Mesendoderm (in vitro differentiated cells): ENCODE measurements at regions not wholly inside any gene's neighbourhood (a gene's known extent, or its start where the extent isn't known, plus 50 kb on each side); places are given as distances from the start of the nearest gene placed in this dataset.

Experiments
- DNase-seq: peaks from one replicate; pipeline ENCODE4 v3.0.0; 2013
- H2AK5ac ChIP-seq: 2 replicates; pipeline ENCODE4 v1.6.1; 2013; ENCODE audit warnings: low read length, inconsistent platforms
- H2BK120ac ChIP-seq: 2 replicates; pipeline ENCODE4 v1.6.1; 2013; ENCODE audit warnings: low read depth, mild to moderate bottlenecking, low read length, moderate library complexity, mixed read lengths
- H2BK15ac ChIP-seq: replicated peaks from 2 replicates; pipeline ENCODE4 v1.6.1; 2013; ENCODE audit warnings: low read depth, mild to moderate bottlenecking, moderate library complexity
- H2BK5ac ChIP-seq: 2 replicates; pipeline ENCODE4 v1.6.1; 2013; ENCODE audit warnings: low read length, inconsistent platforms
- H3K18ac ChIP-seq: 2 replicates; pipeline ENCODE4 v1.6.1; 2013; ENCODE audit warnings: mild to moderate bottlenecking, low read length, mixed read lengths
- H3K23ac ChIP-seq: one replicate; pipeline ENCODE4 v1.6.1; 2013; ENCODE audit warnings: low read length
- H3K27ac ChIP-seq: 2 replicates; pipeline ENCODE4 v1.5.1; 2013; ENCODE audit warnings: low read depth, mild to moderate bottlenecking, inconsistent platforms, low read length, moderate library complexity
- H3K27me3 ChIP-seq: 2 replicates; pipeline ENCODE4 v1.6.1; 2013; ENCODE audit warnings: low read length, control low read depth, mild to moderate bottlenecking, inconsistent platforms; ENCODE audit not compliant: insufficient read depth, poor library complexity
- H3K36me3 ChIP-seq: 2 replicates; pipeline ENCODE4 v1.6.1; 2013; ENCODE audit warnings: low read length, inconsistent platforms; ENCODE audit not compliant: control insufficient read depth, insufficient read depth
- H3K4ac ChIP-seq: one replicate; pipeline ENCODE4 v1.6.1; 2013; ENCODE audit warnings: low read depth, mild to moderate bottlenecking, low read length, moderate library complexity
- H3K4me1 ChIP-seq: 2 replicates; pipeline ENCODE4 v1.6.1; 2013; ENCODE audit warnings: low read depth, low read length, inconsistent platforms; ENCODE audit not compliant: control insufficient read depth
- H3K4me2 ChIP-seq: 2 replicates; pipeline ENCODE4 v1.6.1; 2013; ENCODE audit warnings: low read length
- H3K4me3 ChIP-seq: 2 replicates; pipeline ENCODE4 v1.5.1; 2013; ENCODE audit warnings: mild to moderate bottlenecking, low read length
- H3K56ac ChIP-seq: one replicate; pipeline ENCODE4 v1.6.1; 2013; ENCODE audit warnings: low read length
- H3K79me1 ChIP-seq: 2 replicates; pipeline ENCODE4 v1.6.1; 2013; ENCODE audit warnings: low read length, inconsistent platforms
- H3K79me2 ChIP-seq: 2 replicates; pipeline ENCODE4 v1.6.1; 2013; ENCODE audit warnings: mild to moderate bottlenecking, low read length; ENCODE audit not compliant: control insufficient read depth, insufficient read depth
- H3K9ac ChIP-seq: 2 replicates; pipeline ENCODE4 v1.6.1; 2013; ENCODE audit warnings: low read length, inconsistent platforms
- H4K5ac ChIP-seq: one replicate; pipeline ENCODE4 v1.6.1; 2013; ENCODE audit warnings: low read length
- H4K8ac ChIP-seq: one replicate; pipeline ENCODE4 v1.6.1; 2013; ENCODE audit warnings: low read depth, mild to moderate bottlenecking, control low read depth, low read length, moderate library complexity
- WGBS: extraction: QIAGEN DNeasy Blood & Tissue Kit; methylation state at CpG from one replicate; pipeline ENCODE4 v1.1.7; 2013; ENCODE audit warnings: low lambda C conversion rate, missing lambda C conversion rate; ENCODE audit not compliant: insufficient coverage; ENCODE audit errors: extremely low coverage; 5-methylcytosine and 5-hydroxymethylcytosine counted together

GRCh38 chr16:20243731-20244281, 83.5 kb downstream of the GP2 start:
- Histone ChIP-seq H2BK15ac (peak overlapping the region; percentile 42), H2BK5ac (no peak overlapping the region), H3K79me2 (no peaks in the 10 kb centered on the region), H3K4me3 (no peak overlapping the region), H2AK5ac (no peak overlapping the region), H3K79me1 (no peaks in the 10 kb centered on the region), H3K56ac (peak overlapping the region; percentile 29), H3K4ac (no peak overlapping the region), H3K36me3 (no peaks in the 10 kb centered on the region), H3K9ac (no peak overlapping the region), H3K18ac (no peak overlapping the region), H4K5ac (no peak overlapping the region), H2BK120ac (no peak overlapping the region), H3K23ac (peak overlapping the region; percentile 10), H3K4me2 (no peak overlapping the region), H3K27ac (no peak overlapping the region), H4K8ac (no peak overlapping the region), H3K4me1 (peaks cover 6% of the 10 kb centered on the region), H3K27me3 (no peaks in the 10 kb centered on the region)
- no CpG with 5 or more reads among the region's 3 CpGs for WGBS
- DNase-seq = peak; percentile 58

DNA sequence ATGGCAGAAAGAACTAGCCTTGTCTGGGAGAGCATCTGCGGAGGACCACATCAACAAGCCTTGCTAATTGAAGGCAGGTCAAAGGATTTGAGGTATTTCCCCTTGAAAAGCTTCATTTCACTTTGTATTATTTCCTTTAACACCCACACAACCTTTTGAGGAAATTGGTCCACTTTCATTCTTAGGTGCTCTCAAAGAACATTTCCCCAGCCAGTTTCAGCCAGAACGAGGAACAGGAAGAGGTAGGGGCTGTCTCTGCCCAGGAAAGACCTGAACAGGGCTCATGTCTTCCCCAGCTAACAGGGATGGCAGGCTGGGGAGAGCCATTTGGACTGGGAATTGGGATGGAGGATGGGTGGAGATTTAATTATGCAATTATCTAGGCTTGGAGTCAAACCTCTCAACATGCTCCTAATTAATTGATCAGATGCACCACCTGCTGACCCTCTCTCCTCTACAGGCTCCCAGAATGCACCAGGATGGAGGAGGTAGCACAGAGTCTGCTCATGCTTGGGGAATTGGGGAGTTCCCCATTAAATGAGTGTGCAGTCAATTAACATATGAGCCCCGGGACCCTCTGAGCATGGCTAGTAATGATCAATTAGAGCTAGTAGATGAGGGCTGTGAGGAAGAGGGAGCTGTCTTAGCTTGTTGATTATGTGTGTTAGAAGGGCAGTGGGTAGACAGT, 84.6 kb downstream of the GP2 start:
- Histone ChIP-seq H4K5ac (no peak overlapping the region), H3K9ac (no peak overlapping the region), H3K23ac (no peak overlapping the region), H2BK15ac (no peak overlapping the region), H3K4me3 (no peak overlapping the region), H3K4me2 (no peak overlapping the region), H3K18ac (no peak overlapping the region), H4K8ac (no peak overlapping the region), H3K27me3 (no peaks in the 10 kb centered on the region), H3K4me1 (peaks cover 6% of the 10 kb centered on the region), H2AK5ac (no peak overlapping the region), H3K79me1 (no peaks in the 10 kb centered on the region), H2BK120ac (no peak overlapping the region), H3K27ac (no peak overlapping the region), H2BK5ac (no peak overlapping the region), H3K4ac (no peak overlapping the region), H3K79me2 (no peaks in the 10 kb centered on the region), H3K36me3 (no peaks in the 10 kb centered on the region), H3K56ac (no peak overlapping the region)
- DNase-seq = no peak
- no CpG with 5 or more reads among the region's 3 CpGs for WGBS

- no peak overlapping the region for H2BK120ac ChIP-seq
- no peak overlapping the region for H4K5ac ChIP-seq
- H2BK5ac ChIP-seq = no peak overlapping the region
- no peak overlapping the region for H3K23ac ChIP-seq
- H3K9ac ChIP-seq = no peak overlapping the region
- H3K4me2 ChIP-seq = no peak overlapping the region
- no peak overlapping the region for H3K56ac ChIP-seq
- no peak overlapping the region for H3K18ac ChIP-seq
- no peaks in the 10 kb centered on the region for H3K27me3 ChIP-seq
- H2AK5ac ChIP-seq = no peak overlapping the region
- H3K36me3 ChIP-seq = no peaks in the 10 kb centered on the region
- no peak overlapping the region for H3K27ac ChIP-seq
- no CpG with 5 or more reads among the region's 2 CpGs for WGBS
- H2BK15ac ChIP-seq = no peak overlapping the region
- DNase-seq = no peak
- no peaks in the 10 kb centered on the region for H3K79me2 ChIP-seq
- no peak overlapping the region for H4K8ac ChIP-seq
- peaks cover 6% of the 10 kb centered on the region for H3K4me1 ChIP-seq
- H3K4me3 ChIP-seq = no peak overlapping the region
- no peak overlapping the region for H3K4ac ChIP-seq
- no peaks in the 10 kb centered on the region for H3K79me1 ChIP-seq
These were observed 86.0 kb downstream of the GP2 start for GRCh38 chr16:20241321-20241720.

- H2BK120ac ChIP-seq = no peak overlapping the region
- H3K79me1 ChIP-seq = no peaks in the 10 kb centered on the region
- H3K4ac ChIP-seq = no peak overlapping the region
- no peak overlapping the region for H2AK5ac ChIP-seq
- H3K27me3 ChIP-seq = no peaks in the 10 kb centered on the region
- H3K4me1 ChIP-seq = no peaks in the 10 kb centered on the region
- no peak overlapping the region for H4K5ac ChIP-seq
- H2BK15ac ChIP-seq = no peak overlapping the region
- H3K4me2 ChIP-seq = no peak overlapping the region
- no peak overlapping the region for H3K9ac ChIP-seq
- H3K23ac ChIP-seq = no peak overlapping the region
- H3K56ac ChIP-seq = no peak overlapping the region
- WGBS = no CpG with 5 or more reads among the region's 7 CpGs
- H3K27ac ChIP-seq = no peak overlapping the region
- no peak overlapping the region for H3K18ac ChIP-seq
- H3K4me3 ChIP-seq = no peak overlapping the region
- H2BK5ac ChIP-seq = no peak overlapping the region
- no peak for DNase-seq
- H3K36me3 ChIP-seq = no peaks in the 10 kb centered on the region
- H3K79me2 ChIP-seq = no peaks in the 10 kb centered on the region
- H4K8ac ChIP-seq = no peak overlapping the region
These were observed 90.6 kb downstream of the GP2 start for GRCh38 chr16:20236579-20237289.

GRCh38 chr16:20225228-20225733, 102.0 kb downstream of the GP2 start:
- no peak overlapping the region for H3K4me3 ChIP-seq
- no peak overlapping the region for H2AK5ac ChIP-seq
- H3K79me1 ChIP-seq = no peaks in the 10 kb centered on the region
- no peak overlapping the region for H3K9ac ChIP-seq
- H3K56ac ChIP-seq = no peak overlapping the region
- H3K27me3 ChIP-seq = no peaks in the 10 kb centered on the region
- no peak overlapping the region for H3K23ac ChIP-seq
- H3K4me2 ChIP-seq = no peak overlapping the region
- H2BK120ac ChIP-seq = no peak overlapping the region
- H3K4ac ChIP-seq = no peak overlapping the region
- no CpG with 5 or more reads among the region's 4 CpGs for WGBS
- no peak overlapping the region for H2BK5ac ChIP-seq
- no peaks in the 10 kb centered on the region for H3K79me2 ChIP-seq
- no peak overlapping the region for H3K27ac ChIP-seq
- no peak overlapping the region for H3K18ac ChIP-seq
- H3K4me1 ChIP-seq = no peaks in the 10 kb centered on the region
- no peaks in the 10 kb centered on the region for H3K36me3 ChIP-seq
- H2BK15ac ChIP-seq = no peak overlapping the region
- no peak for DNase-seq
- no peak overlapping the region for H4K5ac ChIP-seq
- no peak overlapping the region for H4K8ac ChIP-seq
